ENCODE measurements at regions not wholly inside any gene's neighbourhood (a gene's known extent, or its start where the extent isn't known, plus 50 kb on each side); places are given as distances from the start of the nearest gene placed in this dataset.

DNA sequence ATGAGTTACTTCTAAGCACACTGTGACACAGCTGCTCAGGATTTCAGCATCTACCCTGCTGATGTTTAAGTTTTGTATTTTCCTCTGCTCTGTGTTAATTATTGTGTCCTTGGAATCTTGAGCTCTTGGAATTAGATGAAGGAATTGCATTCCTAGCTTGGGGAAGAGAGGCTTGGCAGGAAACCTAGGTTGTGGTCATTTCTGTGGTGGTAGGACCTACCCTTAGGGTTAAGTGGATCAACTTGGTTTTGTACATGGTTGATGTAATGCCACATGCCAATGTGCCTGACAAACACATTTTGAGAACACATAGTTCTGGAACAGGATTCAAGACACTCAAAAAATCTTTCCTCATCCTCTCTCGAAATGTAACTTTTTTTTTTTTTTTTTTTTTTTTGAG is 264.5 kb upstream of the MEX3C start:
- Histone ChIP-seq H3K9me2 (no peaks in the 10 kb centered on the region), H3K27me3 (ENCODE audit: insufficient read depth) (no peaks in the 10 kb centered on the region), H4K20me1 (ENCODE audit: insufficient read depth) (no peaks in the 10 kb centered on the region), H3K4me1 (ENCODE audit: control insufficient read depth in 1 of 2, insufficient read depth in 2 of 2, low read depth in 1 of 2, low read length in 1 of 2) (no peaks in the 10 kb centered on the region), H3K4me3 (ENCODE audit: low read depth in 2 of 2, low read length in 1 of 2) (no peak overlapping the region), H3K9ac (no peak overlapping the region), H3K79me2 (ENCODE audit: insufficient read depth) (no peaks in the 10 kb centered on the region), H3K4me2 (no peak overlapping the region), H3K9me3 (no peaks in the 10 kb centered on the region), H3F3A (replicated peaks; ENCODE audit: insufficient read depth) (no peaks in the 10 kb centered on the region), H2AFZ (ENCODE audit: low read depth) (no peak overlapping the region), H3K36me3 (replicated peaks in 1 of 2; ENCODE audit: control insufficient read depth in 1 of 2, insufficient read depth in 2 of 2, low read length in 1 of 2) (no peaks in the 10 kb centered on the region), H3K27ac (ENCODE audit: low read depth in 2 of 2, low read length in 1 of 2) (no peak overlapping the region)
- ChIA-PET CTCF (no interaction called here), POLR2A (no interaction called here)
- 56% methylated on average over 1 of the region's 1 CpG for WGBS (ENCODE audit: low lambda C conversion rate)
- TF ChIP-seq, protein P1, sequence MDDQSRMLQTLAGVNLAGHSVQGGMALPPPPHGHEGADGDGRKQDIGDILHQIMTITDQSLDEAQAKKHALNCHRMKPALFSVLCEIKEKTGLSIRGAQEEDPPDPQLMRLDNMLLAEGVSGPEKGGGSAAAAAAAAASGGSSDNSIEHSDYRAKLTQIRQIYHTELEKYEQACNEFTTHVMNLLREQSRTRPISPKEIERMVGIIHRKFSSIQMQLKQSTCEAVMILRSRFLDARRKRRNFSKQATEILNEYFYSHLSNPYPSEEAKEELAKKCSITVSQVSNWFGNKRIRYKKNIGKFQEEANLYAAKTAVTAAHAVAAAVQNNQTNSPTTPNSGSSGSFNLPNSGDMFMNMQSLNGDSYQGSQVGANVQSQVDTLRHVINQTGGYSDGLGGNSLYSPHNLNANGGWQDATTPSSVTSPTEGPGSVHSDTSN (IDR thresholded peaks at IDR 0.05) = no peak
- DNase-seq = no peak

DNA sequence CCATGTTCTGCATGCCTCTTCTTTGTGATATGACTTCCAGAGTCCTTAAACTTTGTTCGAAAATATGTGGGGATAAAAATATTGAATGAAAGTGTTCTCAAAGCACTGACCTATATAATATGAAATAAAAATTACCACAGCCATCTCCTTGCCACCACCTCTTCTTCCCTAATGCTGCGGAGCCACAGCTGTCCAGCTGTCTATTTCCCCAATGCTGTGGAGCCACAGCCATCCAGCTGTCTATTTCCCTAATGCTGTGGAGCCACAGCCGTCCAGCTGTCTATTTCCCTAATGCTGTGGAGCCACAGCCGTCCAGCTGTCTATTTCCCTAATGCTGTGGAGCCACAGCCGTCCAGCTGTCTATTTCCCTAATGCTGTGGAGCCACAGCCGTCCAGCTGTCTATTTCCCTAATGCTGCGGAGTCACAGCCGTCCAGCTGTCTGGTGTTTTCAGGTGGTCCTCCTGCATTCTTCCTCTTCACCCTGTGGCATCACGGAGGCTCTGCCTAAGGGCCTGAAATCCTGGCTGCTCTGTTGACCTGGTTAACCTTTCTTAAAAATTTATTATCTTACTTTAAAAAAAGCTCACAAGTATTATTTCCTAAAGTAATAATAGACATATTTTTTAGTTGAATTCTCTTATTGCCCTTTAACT is 266.1 kb upstream of the MEX3C start:
- WGBS (ENCODE audit: low lambda C conversion rate) = 50% methylated on average over 9 of the region's 9 CpGs
- CTCF ChIA-PET = no interaction called here

DNA sequence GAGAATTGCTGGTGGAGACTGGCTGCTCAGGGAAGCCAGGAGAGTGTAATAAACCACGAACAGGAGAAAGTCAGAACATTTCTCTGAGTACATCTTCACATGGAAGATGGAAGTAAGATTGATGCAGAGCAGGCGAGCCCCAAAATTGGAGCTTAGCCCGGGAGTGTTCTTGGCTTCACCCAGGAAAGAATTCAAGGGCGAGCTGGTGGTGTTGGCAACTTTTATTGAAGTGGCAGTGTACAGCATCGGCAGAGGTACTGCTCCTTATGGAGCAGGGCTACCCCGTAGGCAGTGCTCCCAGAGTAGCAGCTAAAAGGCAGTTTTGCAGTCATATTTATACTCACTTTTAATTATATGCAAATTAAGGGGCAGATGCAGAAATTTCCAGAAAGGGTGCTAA is 281.4 kb upstream of the MEX3C start:
- Histone ChIP-seq H3K79me2 (ENCODE audit: insufficient read depth) (no peaks in the 10 kb centered on the region), H3K4me1 (ENCODE audit: control insufficient read depth in 1 of 2, insufficient read depth in 2 of 2, low read depth in 1 of 2, low read length in 1 of 2) (no peaks in the 10 kb centered on the region), H4K20me1 (ENCODE audit: insufficient read depth) (no peaks in the 10 kb centered on the region), H2AFZ (ENCODE audit: low read depth) (no peak overlapping the region), H3K27ac (ENCODE audit: low read depth in 2 of 2, low read length in 1 of 2) (no peak overlapping the region), H3K9me2 (no peaks in the 10 kb centered on the region), H3K9me3 (no peaks in the 10 kb centered on the region), H3F3A (replicated peaks; ENCODE audit: insufficient read depth) (no peaks in the 10 kb centered on the region), H3K36me3 (replicated peaks in 1 of 2; ENCODE audit: control insufficient read depth in 1 of 2, insufficient read depth in 2 of 2, low read length in 1 of 2) (no peaks in the 10 kb centered on the region), H3K27me3 (ENCODE audit: insufficient read depth) (no peaks in the 10 kb centered on the region), H3K4me3 (ENCODE audit: low read depth in 2 of 2, low read length in 1 of 2) (no peak overlapping the region), H3K4me2 (no peak overlapping the region), H3K9ac (no peak overlapping the region)
- no peak for DNase-seq
- WGBS (ENCODE audit: low lambda C conversion rate) = 13% methylated on average over 4 of the region's 6 CpGs
- CTCF ChIA-PET = no interaction called here
- POLR2A ChIA-PET = no interaction called here
- TF ChIP-seq FOSL2 (IDR thresholded peaks at IDR 0.05; ENCODE audit: borderline replicate concordance, low read depth) (no peak), MXI1 (IDR thresholded peaks at IDR 0.05; ENCODE audit: low read depth, low read length) (no peak), YY1 (IDR thresholded peaks at IDR 0.05; ENCODE audit: low read depth) (no peak), SMC3 (IDR thresholded peaks at IDR 0.05; ENCODE audit: low read depth, low read length) (no peak), TEAD4 (IDR thresholded peaks at IDR 0.05; ENCODE audit: borderline replicate concordance, insufficient read depth) (no peak), TAF1 (IDR thresholded peaks at IDR 0.05; ENCODE audit: borderline replicate concordance, low read depth, low read length) (no peak), FOXM1 (IDR thresholded peaks at IDR 0.05; ENCODE audit: low read depth) (no peak), MEF2A (IDR thresholded peaks at IDR 0.05; ENCODE audit: borderline replicate concordance, low read depth) (no peak)
- TF ChIP-seq, protein P1 (IDR thresholded peaks at IDR 0.05) = no peak
- TF ChIP-seq, protein P2, sequence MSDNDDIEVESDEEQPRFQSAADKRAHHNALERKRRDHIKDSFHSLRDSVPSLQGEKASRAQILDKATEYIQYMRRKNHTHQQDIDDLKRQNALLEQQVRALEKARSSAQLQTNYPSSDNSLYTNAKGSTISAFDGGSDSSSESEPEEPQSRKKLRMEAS (IDR thresholded peaks at IDR 0.05; ENCODE audit: low read depth) = no peak

More for the DNA sequence above, 266.1 kb upstream of the MEX3C start:
- no peaks in the 10 kb centered on the region for H3F3A ChIP-seq (replicated peaks; ENCODE audit: insufficient read depth)
- H3K9me2 ChIP-seq = no peaks in the 10 kb centered on the region
- no peak overlapping the region for H3K4me2 ChIP-seq
- H3K9ac ChIP-seq = no peak overlapping the region
- H4K20me1 ChIP-seq (ENCODE audit: insufficient read depth) = no peaks in the 10 kb centered on the region
- no peaks in the 10 kb centered on the region for H3K36me3 ChIP-seq (replicated peaks in 1 of 2; ENCODE audit: control insufficient read depth in 1 of 2, insufficient read depth in 2 of 2, low read length in 1 of 2)
- no peaks in the 10 kb centered on the region for H3K9me3 ChIP-seq
- TF ChIP-seq RFX5 (IDR thresholded peaks at IDR 0.05; ENCODE audit: low read length) (no peak), EP300 (IDR thresholded peaks at IDR 0.05; ENCODE audit: borderline replicate concordance in 1 of 2, low read depth in 1 of 2, low read length in 1 of 2) (no peak), MXI1 (IDR thresholded peaks at IDR 0.05; ENCODE audit: low read depth, low read length) (no peak), FOSL2 (IDR thresholded peaks at IDR 0.05; ENCODE audit: borderline replicate concordance, low read depth) (no peak), RCOR1 (IDR thresholded peaks at IDR 0.05; ENCODE audit: low read length) (no peak), CHD2 (IDR thresholded peaks at IDR 0.05; ENCODE audit: low read length, partially characterized antibody) (no peak), ELF1 (IDR thresholded peaks at IDR 0.05) (no peak), SIN3A (IDR thresholded peaks at IDR 0.05; ENCODE audit: borderline replicate concordance, low read depth, low read length) (no peak), SMC3 (IDR thresholded peaks at IDR 0.05; ENCODE audit: low read depth, low read length) (no peak), YY1 (IDR thresholded peaks at IDR 0.05; ENCODE audit: low read depth) (no peak), RXRA (IDR thresholded peaks at IDR 0.05; ENCODE audit: borderline replicate concordance, low read depth) (no peak)
- TF ChIP-seq, protein P3, sequence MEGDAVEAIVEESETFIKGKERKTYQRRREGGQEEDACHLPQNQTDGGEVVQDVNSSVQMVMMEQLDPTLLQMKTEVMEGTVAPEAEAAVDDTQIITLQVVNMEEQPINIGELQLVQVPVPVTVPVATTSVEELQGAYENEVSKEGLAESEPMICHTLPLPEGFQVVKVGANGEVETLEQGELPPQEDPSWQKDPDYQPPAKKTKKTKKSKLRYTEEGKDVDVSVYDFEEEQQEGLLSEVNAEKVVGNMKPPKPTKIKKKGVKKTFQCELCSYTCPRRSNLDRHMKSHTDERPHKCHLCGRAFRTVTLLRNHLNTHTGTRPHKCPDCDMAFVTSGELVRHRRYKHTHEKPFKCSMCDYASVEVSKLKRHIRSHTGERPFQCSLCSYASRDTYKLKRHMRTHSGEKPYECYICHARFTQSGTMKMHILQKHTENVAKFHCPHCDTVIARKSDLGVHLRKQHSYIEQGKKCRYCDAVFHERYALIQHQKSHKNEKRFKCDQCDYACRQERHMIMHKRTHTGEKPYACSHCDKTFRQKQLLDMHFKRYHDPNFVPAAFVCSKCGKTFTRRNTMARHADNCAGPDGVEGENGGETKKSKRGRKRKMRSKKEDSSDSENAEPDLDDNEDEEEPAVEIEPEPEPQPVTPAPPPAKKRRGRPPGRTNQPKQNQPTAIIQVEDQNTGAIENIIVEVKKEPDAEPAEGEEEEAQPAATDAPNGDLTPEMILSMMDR (IDR thresholded peaks at IDR 0.05) = no peak
- no peaks in the 10 kb centered on the region for H3K27me3 ChIP-seq (ENCODE audit: insufficient read depth)
- H3K4me1 ChIP-seq (ENCODE audit: control insufficient read depth in 1 of 2, insufficient read depth in 2 of 2, low read depth in 1 of 2, low read length in 1 of 2) = no peaks in the 10 kb centered on the region
- DNase-seq = no peak
- no peak overlapping the region for H3K27ac ChIP-seq (ENCODE audit: low read depth in 2 of 2, low read length in 1 of 2)
- no peak overlapping the region for H2AFZ ChIP-seq (ENCODE audit: low read depth)
- H3K79me2 ChIP-seq (ENCODE audit: insufficient read depth) = no peaks in the 10 kb centered on the region
- POLR2A ChIA-PET = no interaction called here
- no peak overlapping the region for H3K4me3 ChIP-seq (ENCODE audit: low read depth in 2 of 2, low read length in 1 of 2)

All from SK-N-SH (cell line).